LNCaP clone FGC (cell line): ENCODE measurements at regions not wholly inside any gene's neighbourhood (a gene's known extent, or its start where the extent isn't known, plus 50 kb on each side); places are given as distances from the start of the nearest gene placed in this dataset.
A peak's percentile ranks its signal among the peaks of the same experiment; 100 is the strongest.

Source experiments
- DNase-seq: peaks from one replicate; pipeline ENCODE4 v3.0.0-alpha.2; 2011; ENCODE audit warnings: low read depth
- H3K4me3 ChIP-seq: 2 replicates; pipeline ENCODE4 v1.5.1; 2011; ENCODE audit warnings: mild to moderate bottlenecking, low read depth, low read length, control low read depth
- CTCF ChIP-seq: IDR thresholded peaks from 2 replicates; pipeline ENCODE4 v1.5.1; 2012; ENCODE audit warnings: mild to moderate bottlenecking; ENCODE audit not compliant: control insufficient read depth, insufficient read depth; ENCODE audit errors: extremely low read depth

- no peak for TF ChIP-seq CTCF
- H3K4me3 ChIP-seq = no peak overlapping the region
- no peak for DNase-seq
These were observed 225.5 kb upstream of the SAMSN1 start for GRCh38 chr21:14771593-14771992.

GRCh38 chr21:14768042-14768441, 221.9 kb upstream of the SAMSN1 start:
- TF ChIP-seq CTCF = no peak
- no peak for DNase-seq
- no peak overlapping the region for H3K4me3 ChIP-seq

GRCh38 chr21:14767192-14767852, 221.2 kb upstream of the SAMSN1 start:
- no peak overlapping the region for H3K4me3 ChIP-seq
- no peak for TF ChIP-seq CTCF
- DNase-seq = no peak

- DNase-seq = no peak
These were observed 220.1 kb upstream of the SAMSN1 start for GRCh38 chr21:14766241-14766640.

GRCh38 chr21:14763695-14764064, 217.6 kb upstream of the SAMSN1 start:
- no peak for DNase-seq
- H3K4me3 ChIP-seq = no peak overlapping the region
- no peak for TF ChIP-seq CTCF

More at GRCh38 chr21:14766241-14766640, 220.1 kb upstream of the SAMSN1 start:
- peak; percentile 23; the same call in 1 of the 2 replicates for TF ChIP-seq CTCF
- H3K4me3 ChIP-seq = no peak overlapping the region

- no peak for DNase-seq
- no peak for TF ChIP-seq CTCF
- no peak overlapping the region for H3K4me3 ChIP-seq
These were observed 216.9 kb upstream of the SAMSN1 start for GRCh38 chr21:14762734-14763694.

- no peak for TF ChIP-seq CTCF
- DNase-seq = no peak
- H3K4me3 ChIP-seq = no peak overlapping the region
These were observed 216.2 kb upstream of the SAMSN1 start for GRCh38 chr21:14762327-14762726.
